SHP77 treated with DMSO at 0.1 percent for 48 hours (cell line): ENCODE measurements at regions not wholly inside any gene's neighbourhood (a gene's known extent, or its start where the extent isn't known, plus 50 kb on each side); places are given as distances from the start of the nearest gene placed in this dataset.
"Not testable (repeated sequence)": the region's sequence is repeated elsewhere in the genome, so short reads cannot be mapped to it uniquely, and the experiment has no call there.

ENCODE experiments used
- DNase-seq: peaks from one replicate; lab custom pipeline; 2025; lab: John Stamatoyannopoulos, UW

DNA sequence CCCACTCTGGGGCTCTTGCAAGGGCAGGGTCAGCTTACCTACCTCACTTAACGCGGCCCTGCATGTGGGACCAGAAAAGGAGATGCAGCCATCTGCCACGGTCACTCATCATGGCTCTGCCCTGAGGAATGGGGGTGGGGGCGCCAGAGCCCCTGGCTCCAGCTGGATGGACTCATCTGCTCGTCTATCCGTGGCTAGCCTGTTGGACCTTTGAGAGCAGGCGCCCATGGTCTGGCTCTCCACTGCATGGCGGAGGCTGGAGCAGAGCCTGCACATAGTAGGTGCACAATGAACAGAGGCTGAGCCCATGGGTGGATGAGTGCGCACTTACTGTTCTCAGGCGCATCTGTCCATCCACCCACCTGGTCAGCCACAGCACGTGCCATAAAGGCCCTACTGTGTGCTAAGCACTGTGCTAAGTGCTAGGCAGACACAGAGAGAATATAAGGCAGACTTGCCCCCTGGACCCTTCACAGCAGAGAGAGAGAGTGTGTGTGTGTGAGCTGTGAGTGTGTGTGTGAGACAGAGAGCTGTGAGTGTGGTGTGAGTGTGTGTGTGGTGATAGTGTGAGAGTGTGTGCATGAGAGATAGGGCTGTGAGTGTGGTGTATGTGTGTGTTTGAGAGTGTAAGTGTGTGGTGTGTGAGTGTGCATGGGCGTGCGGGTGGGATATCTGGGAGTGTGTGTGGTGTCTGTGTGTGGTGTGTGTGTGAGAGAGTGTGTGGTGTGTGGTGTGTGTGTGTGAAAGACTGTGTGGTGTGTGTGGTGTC is 151.3 kb downstream of the TFCP2L1 start:
- no peak for DNase-seq

DNA sequence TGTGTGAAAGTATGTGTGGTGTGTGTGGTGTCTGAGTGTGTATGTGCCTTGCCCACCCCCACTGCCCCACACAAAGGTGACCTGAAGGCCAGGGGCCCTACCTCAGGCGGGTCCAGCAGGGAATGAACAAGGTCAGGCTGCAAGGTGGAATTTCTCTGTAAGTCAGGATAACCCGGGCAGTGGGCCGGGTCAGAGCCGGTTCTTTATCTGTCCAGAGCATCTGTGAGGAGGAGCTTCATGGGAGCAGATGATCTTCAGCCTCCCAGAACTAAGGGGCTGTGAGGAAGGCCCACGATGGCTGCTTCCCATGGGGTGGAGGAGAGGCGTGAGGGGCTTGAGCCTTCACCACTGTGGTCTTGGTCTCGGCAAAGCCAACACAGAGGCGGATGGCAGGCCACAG is 150.3 kb downstream of the TFCP2L1 start:
- DNase-seq, result no peak

DNA sequence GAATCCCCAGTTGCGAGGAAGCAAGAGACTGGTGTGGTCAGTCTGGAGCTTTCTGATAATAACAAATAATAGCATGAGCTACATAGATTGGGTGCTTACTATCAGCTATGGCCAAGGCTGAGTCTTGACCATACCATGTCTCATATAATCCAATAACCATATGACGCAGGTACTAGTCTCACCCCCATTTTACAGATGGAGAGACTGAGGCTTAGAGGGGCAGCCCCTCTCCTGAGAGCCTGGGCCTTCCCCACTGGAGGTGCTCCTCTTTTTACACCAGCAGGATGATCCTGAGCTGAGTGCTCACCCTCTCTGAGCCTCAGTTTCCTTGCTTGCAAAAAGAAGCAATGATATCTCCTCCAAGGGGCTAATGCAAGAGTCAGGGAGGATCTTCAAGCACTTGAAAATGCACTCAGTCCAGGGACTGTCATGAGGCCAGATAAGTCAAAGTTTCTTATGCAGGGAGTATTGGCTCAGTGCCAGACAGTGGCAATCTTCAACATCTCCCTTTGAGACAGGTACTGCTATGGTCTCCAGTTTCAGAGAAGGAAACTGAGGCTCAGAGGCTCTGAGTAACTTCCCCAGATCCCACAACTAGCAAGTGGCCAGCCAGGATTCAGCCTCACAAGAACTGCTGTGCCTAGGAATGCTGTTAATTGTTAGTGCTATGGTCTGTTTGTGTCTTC is 149.7 kb downstream of the TFCP2L1 start:
- no peak for DNase-seq

DNA sequence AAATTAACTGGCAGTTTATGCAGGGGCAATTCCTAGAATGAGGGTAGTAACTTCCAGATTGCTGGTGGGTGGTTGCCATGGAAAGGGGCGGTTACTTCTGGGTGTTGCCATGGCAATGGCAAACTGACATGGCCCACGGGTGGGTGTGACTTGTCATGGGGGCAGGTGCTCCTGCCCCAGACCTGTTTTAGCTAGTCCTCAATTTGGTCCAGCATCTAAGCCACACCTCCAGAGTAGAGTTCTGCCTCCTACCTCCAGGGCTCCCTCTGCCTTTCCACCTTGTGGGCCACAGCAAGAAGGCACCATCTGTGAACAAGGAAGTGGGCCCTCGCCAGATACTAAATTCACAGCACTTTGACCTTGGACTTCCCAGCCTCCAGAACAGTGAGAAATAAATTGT is 148.7 kb downstream of the TFCP2L1 start:
- DNase-seq, result no peak

DNA sequence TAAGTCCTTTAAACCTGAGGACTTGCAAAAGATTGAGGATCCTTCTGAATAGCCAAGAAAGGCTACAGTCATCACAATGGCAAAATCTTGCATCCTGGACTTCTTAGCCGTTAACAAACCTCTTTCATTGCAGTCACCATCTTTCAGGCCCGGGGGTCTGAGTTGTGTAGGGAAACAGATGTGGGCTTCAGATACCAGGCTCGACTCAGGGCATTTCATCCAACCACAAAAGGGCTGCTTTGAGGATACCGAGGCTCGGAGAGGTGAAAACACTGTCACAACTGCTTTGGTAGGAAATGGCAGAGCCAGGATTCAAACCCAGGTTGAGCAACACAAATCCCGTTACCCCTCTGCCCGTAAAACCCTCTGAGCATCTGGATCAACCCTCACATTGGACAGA is 147.4 kb downstream of the TFCP2L1 start:
- no peak for DNase-seq

DNA sequence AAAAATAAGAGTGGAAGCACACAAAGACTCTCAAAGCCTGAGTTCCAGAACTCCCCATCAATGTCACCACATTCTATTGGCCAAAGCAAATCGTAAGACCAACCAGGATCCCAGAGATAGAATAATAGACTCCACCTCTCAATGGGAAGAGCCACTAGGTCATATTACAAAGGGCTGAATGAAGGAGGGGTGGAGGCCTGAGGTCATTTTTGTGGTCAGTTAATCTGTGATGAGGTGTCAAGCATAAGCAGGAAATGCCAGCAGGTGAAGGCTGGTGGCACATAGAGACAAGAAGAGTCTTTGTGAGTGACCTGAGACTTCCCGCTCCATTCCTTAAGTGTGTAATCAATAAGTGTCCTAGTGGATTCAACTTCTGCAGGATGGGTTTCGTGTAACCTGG is 144.3 kb downstream of the TFCP2L1 start:
- DNase-seq, result no peak

DNA sequence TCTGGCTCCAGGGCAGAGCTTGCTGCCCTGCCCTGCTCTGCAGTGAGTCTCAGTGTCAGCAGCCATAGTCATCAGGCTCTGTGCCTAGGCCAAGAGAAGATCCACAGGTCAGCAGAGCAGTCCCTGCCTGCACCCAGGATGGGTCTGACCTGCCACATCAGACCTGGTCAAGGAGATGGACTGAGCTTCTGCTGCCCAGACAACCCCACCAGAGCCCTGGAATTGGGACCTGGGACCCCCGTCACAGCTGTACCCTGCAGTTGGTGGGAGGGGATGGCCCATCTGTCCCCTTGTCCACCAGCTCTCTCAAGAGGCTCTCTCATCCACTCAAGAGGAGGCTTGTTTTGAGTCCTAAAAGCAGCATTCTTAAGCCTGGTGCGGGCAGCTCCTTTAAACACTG is 142.6 kb downstream of the TFCP2L1 start:
- no peak for DNase-seq

DNA sequence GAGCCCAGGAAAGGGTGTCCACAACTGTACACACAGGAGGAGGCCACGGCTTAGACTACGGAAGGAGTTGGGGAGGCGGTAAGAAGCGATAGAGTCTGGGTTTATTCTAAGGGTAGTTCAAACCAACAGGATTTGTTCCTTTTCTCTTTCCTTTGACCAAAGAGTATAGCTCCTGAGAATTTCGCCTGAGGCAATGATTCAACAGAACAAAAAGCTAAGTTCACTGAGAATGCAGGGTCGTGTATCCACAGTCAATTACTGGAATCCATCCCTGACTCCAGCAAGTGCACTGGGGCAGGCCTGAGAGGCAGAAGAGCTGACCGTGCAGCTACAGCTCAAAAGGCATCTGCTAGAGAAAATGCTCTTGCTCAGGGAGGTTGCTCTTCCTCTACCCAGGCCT is 140.9 kb downstream of the TFCP2L1 start:
- DNase-seq, result no peak

DNA sequence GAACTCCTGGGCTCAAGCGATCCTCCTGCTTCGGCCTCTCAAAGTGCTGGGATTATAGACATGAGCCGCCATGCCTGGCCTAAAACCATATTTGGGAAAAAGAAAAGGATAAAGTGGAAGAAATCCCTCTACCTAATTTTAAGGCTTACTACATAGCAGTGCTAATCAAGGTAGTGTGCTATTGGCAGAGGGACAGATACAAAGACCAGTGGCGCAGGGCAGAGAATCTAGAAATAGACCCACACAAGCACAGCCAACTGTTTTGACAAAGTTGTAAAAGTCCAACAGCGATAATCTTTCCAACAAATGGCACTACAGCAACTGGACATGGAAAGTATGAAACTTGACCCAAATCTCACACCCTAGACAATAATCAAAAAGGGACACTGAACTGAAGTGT is 138.4 kb downstream of the TFCP2L1 start:
- DNase-seq, result no peak

DNA sequence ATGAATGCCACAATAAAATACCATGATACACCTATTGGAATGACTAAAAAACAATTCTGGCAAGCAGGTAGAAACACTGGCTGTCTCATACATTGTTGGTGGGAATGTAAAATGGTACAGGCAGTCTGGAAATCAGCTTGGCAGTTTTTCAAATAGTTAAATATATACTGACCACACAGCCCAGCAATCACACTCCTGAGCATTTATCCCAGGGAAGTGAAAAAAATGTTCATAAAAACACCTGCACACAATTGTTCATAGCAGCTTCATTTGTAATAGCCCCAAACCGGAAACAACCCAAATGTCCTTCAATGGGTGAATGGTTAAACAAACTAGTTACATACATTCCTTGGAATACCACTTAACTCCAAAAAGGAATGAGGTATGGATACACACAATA is 137.2 kb downstream of the TFCP2L1 start:
- no peak for DNase-seq

DNA sequence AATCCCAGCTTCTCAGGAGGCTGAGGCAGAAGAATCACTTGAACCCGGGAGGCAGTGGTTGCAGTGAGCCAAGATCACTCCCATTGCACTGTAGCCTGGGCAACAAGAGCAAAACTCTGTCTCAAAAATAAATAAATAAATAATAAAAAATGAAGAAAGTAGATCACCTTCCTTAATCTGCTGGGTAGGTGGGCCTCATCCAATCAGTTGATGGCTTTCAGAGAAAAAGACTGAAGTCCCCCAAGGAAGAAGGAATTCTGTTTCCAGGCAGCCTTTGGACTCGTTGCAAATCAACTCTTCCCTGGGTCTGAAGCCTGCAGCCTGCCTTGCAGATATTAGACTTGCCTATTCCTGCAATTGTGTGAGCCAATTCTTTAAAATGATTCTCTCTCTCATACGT is 136.5 kb downstream of the TFCP2L1 start:
- DNase-seq, result no peak

DNA sequence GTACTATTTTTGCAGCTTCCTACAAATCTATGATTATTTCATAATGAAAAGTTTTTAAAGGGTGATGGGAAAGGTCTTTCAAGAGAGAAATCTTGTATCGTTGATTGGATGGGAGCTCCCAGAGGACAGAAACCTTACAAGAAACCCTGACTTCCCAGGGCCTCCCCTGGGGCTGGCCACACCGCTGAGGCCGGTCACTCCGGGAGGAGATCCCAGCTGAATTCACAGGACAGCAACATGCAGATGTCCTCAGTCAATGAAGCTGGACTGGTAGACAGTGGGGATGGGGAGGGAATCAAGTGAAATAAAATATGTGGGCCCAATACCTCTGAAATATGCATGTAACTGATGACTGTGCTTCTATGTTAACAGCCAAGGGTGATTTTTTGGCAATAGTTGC is 135.6 kb downstream of the TFCP2L1 start:
- no peak for DNase-seq

DNA sequence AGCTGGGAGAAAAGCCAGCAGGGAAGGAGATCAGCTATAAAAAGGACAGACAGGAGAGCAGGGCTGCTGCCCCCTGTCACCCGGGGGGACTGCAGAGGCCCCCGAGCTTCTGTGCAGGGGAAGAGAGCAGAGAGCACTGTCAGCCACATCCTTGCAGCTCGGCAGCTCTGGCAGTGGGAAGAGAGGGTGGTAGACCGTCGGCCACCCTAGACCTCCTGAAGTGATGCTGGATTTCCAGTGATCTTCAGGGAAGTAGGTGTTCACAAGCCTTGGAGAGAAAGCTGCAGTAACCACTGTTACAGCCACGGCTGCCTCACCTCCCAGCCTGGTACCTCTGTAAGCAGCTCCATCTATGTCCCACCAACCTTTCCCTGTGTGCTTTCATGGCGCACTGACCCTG is 134.9 kb downstream of the TFCP2L1 start:
- DNase-seq, result no peak

DNA sequence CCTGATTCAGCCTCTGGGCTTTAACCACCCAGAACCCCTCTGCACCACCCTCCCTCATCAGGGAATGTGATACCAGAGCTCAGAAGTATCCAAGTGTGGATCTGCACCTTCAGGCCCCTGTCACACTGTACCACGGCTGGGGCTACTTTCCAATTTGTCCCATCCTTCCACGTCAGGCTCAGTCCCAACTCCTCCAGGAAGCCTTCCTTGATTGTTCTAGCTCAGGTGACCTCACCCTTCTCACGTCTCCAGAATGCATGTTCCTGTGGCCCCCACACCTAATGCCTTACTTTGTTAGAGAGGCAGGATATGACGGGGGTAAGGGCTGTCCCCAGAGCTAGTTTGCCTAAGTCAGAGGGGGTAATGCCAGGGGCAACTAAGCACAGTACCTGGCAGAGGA is 134.3 kb downstream of the TFCP2L1 start:
- no peak for DNase-seq

DNA sequence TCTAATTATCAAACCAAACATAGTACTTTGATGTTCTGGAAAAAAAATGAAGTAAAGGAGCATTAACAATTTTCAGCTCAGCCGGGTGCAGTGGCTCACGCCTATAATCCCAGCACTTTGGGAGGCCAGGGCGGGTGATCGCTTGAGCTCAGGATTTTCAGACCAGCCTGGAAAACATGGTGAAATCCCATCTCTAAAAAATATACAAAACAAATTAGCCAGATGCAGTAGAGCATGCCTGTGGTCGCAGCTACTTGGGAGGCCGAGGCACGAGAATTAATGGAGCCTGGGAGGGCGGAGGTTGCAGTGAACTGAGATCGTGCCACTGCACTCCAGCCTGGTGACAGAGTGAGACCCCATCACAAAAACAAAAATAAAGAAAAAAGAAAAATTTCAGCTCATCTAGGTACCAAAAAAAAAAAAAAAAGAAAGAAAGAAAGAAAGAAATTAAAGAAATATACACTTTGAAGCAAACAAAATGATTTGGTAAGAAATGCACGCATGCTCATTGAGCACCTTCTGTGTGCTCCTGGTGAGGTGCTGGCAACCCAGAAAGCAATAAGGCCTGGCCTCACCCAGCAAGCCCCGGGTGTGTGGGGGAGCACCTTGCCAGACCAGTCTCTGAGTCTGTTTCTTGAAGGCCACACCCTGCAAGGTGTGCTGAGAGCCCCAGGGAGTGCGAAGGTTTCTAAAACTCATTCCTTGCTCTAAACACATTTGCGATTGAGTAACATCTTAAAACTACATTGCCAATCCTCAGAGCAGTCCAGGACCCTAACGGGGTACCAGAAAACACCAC is 133.5 kb downstream of the TFCP2L1 start:
- DNase-seq, result no peak

DNA sequence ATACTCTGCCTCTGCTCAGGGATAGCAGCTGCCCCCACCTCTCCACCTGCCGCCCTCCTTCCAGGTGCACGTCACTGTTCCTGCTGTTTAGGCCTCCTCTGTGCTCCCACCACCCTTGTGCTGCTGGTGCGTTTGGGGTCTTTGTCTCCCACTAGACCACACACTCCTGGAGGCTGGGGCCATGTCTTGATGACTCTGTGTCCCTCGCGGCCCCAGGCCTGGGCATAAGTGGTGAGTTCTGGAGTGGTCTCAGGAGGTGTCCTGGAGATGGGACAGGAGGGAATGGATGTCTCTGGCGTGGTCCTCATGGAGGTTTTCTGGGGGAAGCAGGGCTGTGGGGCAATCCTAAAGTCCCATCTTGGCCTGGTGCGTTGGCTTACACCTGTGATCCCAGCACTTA is 132.1 kb downstream of the TFCP2L1 start:
- no peak for DNase-seq

DNA sequence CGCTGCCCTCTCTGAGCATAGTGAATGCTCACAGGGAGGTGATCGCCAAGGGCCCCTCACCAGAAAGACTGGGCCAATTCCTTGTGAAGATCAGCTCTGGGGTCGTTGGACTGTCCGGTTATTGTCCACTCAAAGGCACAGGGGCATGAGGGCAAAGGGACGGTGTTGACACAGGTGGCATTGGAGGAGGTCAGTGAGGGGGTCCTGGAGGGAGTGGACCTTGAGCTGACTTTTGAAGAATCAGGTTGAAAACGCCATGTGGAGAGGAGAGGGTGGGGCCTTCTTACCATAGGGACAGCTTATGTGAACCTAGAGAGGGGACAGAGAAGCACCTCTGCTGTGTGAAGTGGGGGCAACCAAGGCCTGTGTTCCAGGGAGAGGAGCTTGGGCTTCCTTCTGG is 131.5 kb downstream of the TFCP2L1 start:
- DNase-seq, result no peak

DNA sequence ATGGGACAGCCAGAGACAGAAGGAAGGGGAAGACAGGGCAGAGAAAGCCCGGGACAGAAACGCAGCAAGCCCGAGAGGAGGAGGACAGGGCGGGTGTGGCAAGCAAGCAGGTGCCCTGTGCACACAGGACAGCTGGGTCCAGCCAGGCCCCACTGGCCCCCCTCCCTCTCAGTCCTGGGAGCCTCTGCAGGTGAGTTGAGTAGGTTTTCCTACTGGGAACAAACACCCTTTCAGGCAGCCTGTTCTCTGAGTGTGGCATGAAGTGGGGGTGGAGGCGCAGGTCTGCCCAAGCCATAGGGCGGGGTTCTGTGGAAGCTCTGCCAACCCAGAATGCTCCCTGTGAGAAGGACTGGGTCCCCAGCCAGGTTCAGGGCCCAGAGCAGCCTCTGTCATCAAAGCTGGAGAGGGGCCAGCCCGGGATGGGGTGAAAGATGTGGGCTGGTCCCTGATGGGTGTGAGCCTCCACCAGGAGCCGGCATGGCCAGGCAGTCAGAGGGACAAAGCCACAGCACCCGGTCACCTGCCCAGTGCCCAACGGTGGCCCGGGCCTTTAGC is 129.4 kb downstream of the TFCP2L1 start:
- DNase-seq, result no peak

DNA sequence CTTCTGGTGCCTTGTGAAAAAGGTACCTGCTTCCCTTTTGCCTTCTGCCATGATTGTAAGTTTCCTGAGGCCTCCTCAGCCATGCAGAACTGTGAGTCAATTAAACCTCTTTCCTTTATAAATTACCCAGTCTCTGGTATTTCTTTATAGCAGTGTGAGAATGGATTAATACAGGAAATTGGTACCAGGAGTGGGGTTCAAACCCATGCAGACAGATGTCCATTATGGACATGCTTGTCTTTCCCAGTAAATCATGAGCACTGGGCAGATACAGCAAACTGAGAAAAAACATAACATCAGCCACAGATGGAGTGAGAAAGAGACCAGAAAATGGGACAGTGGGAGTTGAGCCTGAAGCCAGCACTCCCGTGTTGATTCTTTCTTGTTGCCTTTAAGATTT is 127.5 kb downstream of the TFCP2L1 start:
- DNase-seq, result not testable (repeated sequence)

DNA sequence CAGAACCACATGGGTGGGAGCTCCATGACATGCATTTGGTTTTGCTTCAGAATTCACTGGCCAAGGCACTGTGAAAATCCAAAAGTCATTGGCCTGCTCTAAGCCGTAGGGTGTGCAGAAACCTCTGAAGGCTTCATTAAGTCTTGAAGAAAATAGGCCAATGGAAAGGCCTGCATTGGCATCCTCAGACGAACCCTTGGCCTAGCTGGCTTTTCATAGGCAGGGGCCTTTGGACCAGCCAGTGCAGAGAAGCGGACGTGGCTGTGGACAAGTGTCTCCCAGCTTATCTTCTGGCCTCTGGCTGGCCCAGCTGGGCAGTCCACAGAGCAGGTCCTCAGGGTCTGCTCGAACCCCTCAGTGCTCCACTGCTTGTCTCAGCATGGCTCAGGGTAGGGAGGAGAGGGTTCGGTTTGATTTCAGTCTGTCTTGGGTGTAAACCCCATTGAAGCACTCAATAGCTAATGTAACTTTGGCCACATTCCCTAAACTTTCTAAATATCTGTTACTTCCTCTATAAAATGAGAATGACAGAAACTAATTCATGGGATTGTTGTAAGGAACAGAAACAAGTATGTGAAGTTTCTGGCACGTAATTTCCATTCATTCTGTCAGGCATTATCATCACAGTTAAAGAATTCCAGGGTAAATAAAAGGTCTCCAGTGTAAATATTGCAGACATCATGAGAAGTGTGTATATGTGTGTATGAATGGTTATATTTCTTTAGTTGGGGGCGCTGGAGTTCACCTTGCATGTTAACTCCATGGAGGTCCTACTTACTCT is 125.5 kb downstream of the TFCP2L1 start:
- no peak for DNase-seq

DNA sequence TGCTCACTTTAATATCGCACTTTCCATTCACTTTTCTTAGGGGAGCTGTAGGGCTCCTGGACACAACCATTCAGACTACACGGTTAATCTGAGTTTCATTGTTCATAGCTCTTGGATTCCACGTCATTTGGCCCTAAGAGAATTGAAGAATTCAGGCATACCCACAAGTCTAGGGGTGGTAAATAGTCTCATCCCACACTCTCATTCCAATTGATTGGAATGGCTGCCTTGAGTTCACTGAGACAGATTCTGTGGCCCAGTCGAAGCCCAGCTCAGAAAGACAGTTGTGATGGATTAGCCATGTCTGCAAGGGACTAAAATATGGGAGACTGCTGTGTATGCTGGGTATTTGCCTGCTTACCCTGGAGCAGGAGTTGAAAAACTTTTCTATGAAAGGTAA is 124.6 kb downstream of the TFCP2L1 start:
- no peak for DNase-seq

DNA sequence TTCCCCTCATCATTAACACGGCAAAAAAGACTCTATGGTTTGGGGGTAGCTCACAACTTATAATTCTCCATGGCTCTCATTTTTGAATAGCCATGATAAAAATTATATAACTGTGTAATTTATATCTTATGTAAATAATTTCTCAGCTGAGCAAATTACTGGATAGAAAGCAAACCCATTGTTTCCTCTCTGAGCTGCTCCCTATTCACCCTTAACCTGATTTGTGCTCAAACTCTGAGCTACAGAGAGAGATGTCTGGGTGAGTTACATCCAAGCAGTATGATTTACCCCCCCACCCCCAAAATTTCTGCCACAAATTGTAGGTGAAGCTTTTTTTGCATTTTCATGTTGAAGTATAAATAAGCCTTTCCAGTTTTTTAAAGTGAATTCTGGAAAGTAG is 123.7 kb downstream of the TFCP2L1 start:
- DNase-seq, result no peak
